Caco-2 (cell line): ENCODE measurements at regions not wholly inside any gene's neighbourhood (a gene's known extent, or its start where the extent isn't known, plus 50 kb on each side); places are given as distances from the start of the nearest gene placed in this dataset.

ENCODE experiments used
- BruUV-seq: library from RNA; stranded (reverse); fragments of 400-500 nt; replicated peaks from 2 replicates; lab custom pipeline; 2021; lab: Mats Ljungman, UMichigan
- CTCF ChIA-PET: fragments of 300-600 bp; sonication (Branson Sonifier 250); formaldehyde crosslinking; loops from one replicate; lab custom pipeline; 2022; ENCODE audit warnings: antibody characterized with exemption; lab: Charles Lee
- POLR2A ChIA-PET: fragments of 300-600 bp; sonication (Branson Sonifier 250); formaldehyde crosslinking; loops from one replicate; lab custom pipeline; 2022; ENCODE audit warnings: antibody characterized with exemption; lab: Charles Lee
- DNase-seq, 2 experiments: peaks; one replicate each; pipeline versions ENCODE4 v3.0.0 to v3.0.0-alpha.2; 2020 to 2022
- H3K27me3 ChIP-seq: replicated peaks from 2 replicates; pipeline ENCODE4 v1.6.0; 2011; ENCODE audit warnings: low read length; ENCODE audit not compliant: control insufficient read depth, insufficient read depth
- H3K36me3 ChIP-seq: 2 replicates; pipeline ENCODE4 v1.5.1; 2011; ENCODE audit warnings: low read length; ENCODE audit not compliant: control insufficient read depth, insufficient read depth
- H3K4me1 ChIP-seq: fragments of 250-450 bp; sonication (Bioruptor Pico); 2 replicates; pipeline ENCODE4 v1.5.1; 2020; ENCODE audit warnings: mild to moderate bottlenecking
- H3K4me3 ChIP-seq: 2 replicates; pipeline ENCODE4 v1.5.1; 2011; ENCODE audit warnings: low read depth, mild to moderate bottlenecking, control low read depth, low read length
- H3K9me3 ChIP-seq: fragments of 250-450 bp; sonication (Bioruptor Pico); 2 replicates; pipeline ENCODE4 v1.5.1; 2020; ENCODE audit warnings: mild to moderate bottlenecking, moderate library complexity
- H3K27ac Mint-ChIP-seq: one replicate; pipeline ENCODE4 v1.8.0; 2022; ENCODE audit warnings: mixed read lengths; ENCODE audit not compliant: unreplicated experiment
- H3K27me3 Mint-ChIP-seq: one replicate; pipeline ENCODE4 v1.8.0; 2022; ENCODE audit warnings: mixed read lengths; ENCODE audit not compliant: insufficient read depth, unreplicated experiment
- H3K36me3 Mint-ChIP-seq: one replicate; pipeline ENCODE4 v1.8.0; 2022; ENCODE audit warnings: mild to moderate bottlenecking, mixed read lengths; ENCODE audit not compliant: insufficient read depth, unreplicated experiment
- H3K4me1 Mint-ChIP-seq: one replicate; pipeline ENCODE4 v1.8.0; 2022; ENCODE audit warnings: low read depth, mixed read lengths; ENCODE audit not compliant: unreplicated experiment
- H3K4me3 Mint-ChIP-seq: one replicate; pipeline ENCODE4 v1.8.0; 2022; ENCODE audit warnings: mild to moderate bottlenecking, moderate library complexity, mixed read lengths; ENCODE audit not compliant: unreplicated experiment
- H3K9me3 Mint-ChIP-seq: one replicate; pipeline ENCODE4 v1.8.0; 2022; ENCODE audit warnings: mixed read lengths; ENCODE audit not compliant: unreplicated experiment
- CTCF ChIP-seq, 2 experiments: fragments of 200-600 bp in 1 of 2; IDR thresholded peaks; 1 replicate in 1 of 2; 2 replicates in 1 of 2; pipeline versions ENCODE4 v1.5.1 to v1.8.0; 2011 to 2022; ENCODE audit warnings: antibody characterized with exemption in 1 of 2, control low read depth in 1 of 2, inconsistent platforms in 1 of 2, low read depth in 1 of 2, low read length in 1 of 2, mild to moderate bottlenecking in 1 of 2, moderate library complexity in 1 of 2; ENCODE audit not compliant: insufficient read depth in 1 of 2, severe bottlenecking in 1 of 2, unreplicated experiment in 1 of 2
- intact Hi-C: fragments of 100-400 bp; cut with micrococcal nuclease; formaldehyde crosslinking; loops from one replicate; pipeline ENCODE4 v1.10.0; 2022; ENCODE audit not compliant: unreplicated experiment

DNA sequence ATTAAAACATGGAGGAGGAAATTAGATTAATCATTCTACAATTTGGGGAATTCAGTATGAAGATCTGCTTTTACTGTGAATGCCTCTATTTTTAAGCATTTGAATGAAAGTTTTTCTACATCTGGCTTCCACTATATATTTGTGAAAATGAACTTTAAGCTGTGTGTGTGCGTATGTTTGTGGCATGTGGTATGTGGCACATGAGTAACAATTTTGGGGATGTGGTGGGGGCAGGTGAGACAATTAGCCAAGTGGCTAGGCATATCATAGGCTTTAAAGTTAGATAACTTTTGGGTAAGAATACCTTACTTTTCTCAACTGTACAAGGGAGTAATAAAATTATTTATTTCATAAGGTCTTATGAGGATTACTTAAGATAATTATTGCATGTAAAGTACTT lies 81.5 kb downstream of the ZNF22 start:
- Histone ChIP-seq H3K4me1 (no peaks in the 10 kb centered on the region), H3K27me3 (no peaks in the 10 kb centered on the region), H3K4me3 (no peak overlapping the region), H3K36me3 (no peaks in the 10 kb centered on the region), H3K9me3 (peaks cover 3% of the 10 kb centered on the region; the same call in 1 of the 2 replicates)
- no peak overlapping the region for H3K4me3 Mint-ChIP-seq
- TF ChIP-seq CTCF (IDR thresholded peaks at IDR 0.05; ENCODE audit: insufficient read depth in 1 of 2, low read depth in 1 of 2, low read length in 1 of 2, severe bottlenecking in 1 of 2, unreplicated experiment in 1 of 2), result no peak
- H3K27ac Mint-ChIP-seq, result no peak overlapping the region
- H3K27me3 Mint-ChIP-seq, result peaks cover 17% of the 10 kb centered on the region
- POLR2A ChIA-PET, result no interaction called here
- no peaks in the 10 kb centered on the region for H3K36me3 Mint-ChIP-seq
- intact Hi-C loops, result no loop called here
- CTCF ChIA-PET, result no interaction called here
- peaks cover 10% of the 10 kb centered on the region for H3K9me3 Mint-ChIP-seq
- H3K4me1 Mint-ChIP-seq, result no peaks in the 10 kb centered on the region
- no TSS peak for BruUV-seq
- DNase-seq, result no peak

- CTCF ChIA-PET, result no interaction called here
- Mint-ChIP-seq H3K27ac (no peak overlapping the region), H3K4me3 (no peak overlapping the region)
Measured at GRCh38 chr10:45091968-45092367, 91.2 kb downstream of the ZNF22 start.

GRCh38 chr10:45093945-45094344 lies 93.2 kb downstream of the ZNF22 start:
- ChIA-PET POLR2A (no interaction called here), CTCF (no interaction called here)
- no peak for TF ChIP-seq CTCF (IDR thresholded peaks at IDR 0.05; ENCODE audit: insufficient read depth in 1 of 2, low read depth in 1 of 2, low read length in 1 of 2, severe bottlenecking in 1 of 2, unreplicated experiment in 1 of 2)
- peaks cover 22% of the 10 kb centered on the region for H3K27me3 Mint-ChIP-seq
- H3K4me1 ChIP-seq, result no peaks in the 10 kb centered on the region
- H3K27ac Mint-ChIP-seq, result no peak overlapping the region
- no peaks in the 10 kb centered on the region for H3K36me3 Mint-ChIP-seq
- intact Hi-C loops, result no loop called here
- H3K4me3 ChIP-seq, result no peak overlapping the region
- H3K36me3 ChIP-seq, result no peaks in the 10 kb centered on the region
- no peaks in the 10 kb centered on the region for H3K27me3 ChIP-seq
- H3K4me1 Mint-ChIP-seq, result no peaks in the 10 kb centered on the region
- H3K4me3 Mint-ChIP-seq, result no peak overlapping the region
- H3K9me3 Mint-ChIP-seq, result no peaks in the 10 kb centered on the region
- DNase-seq, result no peak
- H3K9me3 ChIP-seq, result no peaks in the 10 kb centered on the region
- no TSS peak for BruUV-seq

More at GRCh38 chr10:45091968-45092367, 91.2 kb downstream of the ZNF22 start:
- Histone ChIP-seq H3K9me3 (no peaks in the 10 kb centered on the region), H3K4me1 (no peaks in the 10 kb centered on the region), H3K27me3 (no peaks in the 10 kb centered on the region), H3K4me3 (no peak overlapping the region), H3K36me3 (no peaks in the 10 kb centered on the region)
- Mint-ChIP-seq H3K36me3 (no peaks in the 10 kb centered on the region), H3K4me1 (no peaks in the 10 kb centered on the region), H3K9me3 (no peaks in the 10 kb centered on the region), H3K27me3 (peaks cover 22% of the 10 kb centered on the region)
- TF ChIP-seq CTCF (IDR thresholded peaks at IDR 0.05; ENCODE audit: insufficient read depth in 1 of 2, low read depth in 1 of 2, low read length in 1 of 2, severe bottlenecking in 1 of 2, unreplicated experiment in 1 of 2), result no peak
- BruUV-seq, result no TSS peak
- no peak for DNase-seq
- intact Hi-C loops, result no loop called here
- POLR2A ChIA-PET, result no interaction called here
